HG02642 (cell line): ENCODE measurements at regions not wholly inside any gene's neighbourhood (a gene's known extent, or its start where the extent isn't known, plus 50 kb on each side); places are given as distances from the start of the nearest gene placed in this dataset.
"Not testable (repeated sequence)": the region's sequence is repeated elsewhere in the genome, so short reads cannot be mapped to it uniquely, and the experiment has no call there.

ENCODE experiments used
- ATAC-seq: cut with Tn5 transposase; IDR thresholded peaks from one replicate; pipeline ENCODE4 v1.9.1; 2021; ENCODE audit warnings: mild to moderate bottlenecking; ENCODE audit not compliant: unreplicated experiment, poor library complexity

GRCh38 chr16:88184566-88185355 lies 198.0 kb upstream of the ZNF469 start:
- not testable (repeated sequence) for ATAC-seq

GRCh38 chr16:88185406-88185805 lies 197.4 kb upstream of the ZNF469 start:
- not testable (repeated sequence) for ATAC-seq

DNA sequence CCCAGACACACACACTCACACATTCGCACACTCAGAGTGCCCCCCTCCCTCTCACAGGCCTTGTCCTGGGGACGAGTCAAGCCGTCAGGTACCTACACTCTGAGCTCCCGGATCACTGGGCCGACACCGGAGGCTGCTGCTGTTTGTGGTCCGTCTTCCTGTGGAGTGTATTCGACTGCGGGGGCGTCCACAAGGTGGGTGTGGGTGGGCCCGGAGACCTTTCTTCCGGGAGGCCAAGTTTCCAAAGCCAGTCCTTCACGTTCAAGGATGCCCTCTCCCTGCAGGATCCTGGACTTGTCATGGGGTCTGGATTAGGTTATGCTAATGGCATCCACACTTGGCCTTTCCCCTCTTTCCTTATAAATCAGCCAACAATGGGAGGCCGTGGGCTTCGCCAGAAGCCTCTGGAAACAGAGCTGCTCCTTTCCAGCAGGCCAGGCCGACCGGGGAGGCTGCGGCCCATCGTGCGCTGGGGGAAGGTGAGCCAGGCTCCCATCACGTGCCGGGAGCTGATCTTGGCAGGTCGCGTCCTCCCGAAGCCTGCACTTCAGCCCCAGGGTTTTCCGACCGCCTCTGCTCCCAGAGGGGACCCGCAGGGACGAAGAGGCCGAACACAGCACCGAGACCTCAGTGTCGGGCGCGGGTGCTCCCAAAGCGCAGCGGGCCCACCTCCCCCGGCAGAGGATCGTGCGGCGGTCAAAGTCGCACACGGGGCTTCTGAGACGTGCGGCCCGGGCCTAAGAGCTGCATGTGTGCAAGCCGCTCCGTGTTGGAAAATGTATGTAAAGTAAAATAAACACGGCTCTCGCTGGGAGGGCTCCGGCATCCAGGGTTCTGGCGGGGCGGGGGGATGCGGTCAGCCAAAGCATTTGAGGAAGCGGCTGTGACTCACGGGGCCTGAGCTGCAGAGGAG lies 196.5 kb upstream of the ZNF469 start:
- ATAC-seq = not testable (repeated sequence)

- ATAC-seq = not testable (repeated sequence)
Measured at GRCh38 chr16:88186889-88187870, 195.6 kb upstream of the ZNF469 start.

DNA sequence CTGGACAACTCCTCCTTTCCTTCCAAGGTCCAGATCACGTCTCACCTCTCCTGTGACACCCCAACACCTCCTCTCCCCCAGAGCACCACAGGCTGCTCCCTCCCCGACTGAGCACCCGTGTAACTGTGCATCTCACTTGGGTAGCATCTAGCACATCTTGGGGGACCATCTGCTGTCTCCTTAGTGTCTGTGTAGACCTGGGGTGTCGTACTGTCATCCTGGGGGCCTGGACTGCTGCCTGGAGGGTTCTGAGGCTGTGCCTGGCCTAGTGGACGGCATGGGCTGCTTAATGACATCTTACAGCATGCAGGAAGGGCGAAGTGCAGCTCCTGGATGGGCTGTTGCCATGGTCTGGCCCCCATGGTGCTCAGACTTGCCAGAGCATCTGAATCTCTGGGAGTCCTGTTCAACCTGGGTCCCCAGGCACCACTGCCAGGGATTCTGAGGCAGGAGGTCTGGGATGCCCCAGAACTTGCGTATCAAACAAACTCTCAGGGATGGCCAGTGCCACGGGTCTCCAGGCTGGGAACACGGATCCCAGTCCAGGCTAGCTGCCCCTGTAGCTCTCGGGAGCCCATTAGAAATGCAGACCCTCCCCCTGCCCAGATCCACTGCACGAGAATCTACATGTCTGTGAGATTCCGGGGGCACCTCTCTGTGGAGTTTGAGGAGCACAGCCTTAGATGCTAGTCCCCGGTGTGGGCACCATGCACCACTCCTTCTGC lies 194.4 kb upstream of the ZNF469 start:
- not testable (repeated sequence) for ATAC-seq

GRCh38 chr16:88190592-88191095 lies 192.1 kb upstream of the ZNF469 start:
- ATAC-seq = not testable (repeated sequence)

DNA sequence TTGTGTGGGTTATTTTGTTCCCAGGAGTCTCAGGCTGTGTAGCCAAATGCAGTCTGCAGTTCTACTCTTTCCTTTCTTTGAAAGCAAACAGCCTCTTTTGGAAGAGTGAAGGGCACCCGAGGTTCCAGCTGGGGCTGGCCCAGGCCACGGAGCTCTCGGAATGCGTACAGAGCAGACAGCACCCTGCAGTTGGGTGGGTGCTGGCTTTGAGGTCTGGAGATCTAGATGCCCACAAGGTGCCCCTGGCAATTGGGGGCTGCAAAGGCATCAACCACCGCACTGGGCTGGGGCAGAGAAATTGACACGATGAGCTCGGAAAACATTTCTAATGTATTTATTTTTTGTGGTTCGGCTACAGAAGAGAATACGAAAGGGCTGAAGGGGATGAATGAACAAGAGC lies 191.6 kb upstream of the ZNF469 start:
- not testable (repeated sequence) for ATAC-seq

GRCh38 chr16:88192601-88193000 lies 190.2 kb upstream of the ZNF469 start:
- no peak for ATAC-seq

DNA sequence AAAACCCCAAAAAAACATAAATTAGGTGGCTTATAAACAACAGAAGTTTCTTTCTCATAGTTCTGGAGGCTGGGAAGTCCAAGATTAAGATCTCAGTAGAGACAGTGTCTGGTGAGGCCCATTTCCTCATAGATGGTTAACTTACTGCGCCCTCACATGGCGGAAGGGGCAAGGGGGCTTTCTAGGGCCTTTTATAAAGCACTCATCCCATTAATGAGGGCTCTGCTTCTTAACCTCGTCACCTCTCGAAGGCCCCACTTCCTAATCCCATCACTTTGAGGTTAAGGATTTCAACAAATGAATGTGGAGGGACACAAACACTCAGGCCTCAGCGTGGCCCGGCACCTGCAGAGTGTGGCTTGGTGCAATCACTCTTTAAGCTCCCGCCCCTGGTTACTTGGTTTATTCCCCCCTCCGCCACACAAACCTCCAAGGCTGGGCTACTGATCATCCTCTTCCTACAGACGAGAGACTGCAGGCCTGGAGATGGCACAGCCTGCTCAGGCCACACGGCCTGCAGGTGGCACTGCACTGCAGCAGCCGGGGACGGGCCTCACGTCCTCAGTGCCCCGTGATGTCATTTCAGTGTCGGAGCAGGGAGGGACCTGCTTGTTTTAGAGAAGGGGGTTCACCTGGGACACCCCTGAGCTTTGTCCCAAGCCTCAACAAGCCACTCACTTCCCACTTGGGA lies 188.9 kb upstream of the ZNF469 start:
- not testable (repeated sequence) for ATAC-seq

GRCh38 chr16:88194397-88195268 lies 188.1 kb upstream of the ZNF469 start:
- ATAC-seq = no peak

DNA sequence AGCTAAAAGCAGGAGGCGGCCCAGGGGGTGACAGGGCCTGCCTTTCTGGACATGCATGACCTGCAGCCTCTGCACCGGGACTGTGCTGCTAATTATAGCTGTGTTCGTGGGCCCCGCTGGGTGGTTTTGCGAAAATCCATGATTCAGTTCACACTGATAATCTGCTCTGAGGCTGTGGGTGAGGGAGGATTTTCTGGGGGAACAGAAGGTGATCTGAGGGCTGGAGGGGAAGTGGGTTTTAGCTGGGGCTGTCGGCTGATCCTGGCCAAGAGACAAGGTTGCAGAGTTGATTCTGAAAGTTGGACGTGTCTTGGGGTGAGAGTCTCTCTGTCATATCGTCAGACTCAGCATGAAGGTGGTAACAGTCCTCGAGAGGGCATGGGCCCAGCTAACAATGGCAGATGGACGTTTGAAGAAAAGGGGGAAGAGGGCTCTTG lies 187.5 kb upstream of the ZNF469 start:
- ATAC-seq = no peak

DNA sequence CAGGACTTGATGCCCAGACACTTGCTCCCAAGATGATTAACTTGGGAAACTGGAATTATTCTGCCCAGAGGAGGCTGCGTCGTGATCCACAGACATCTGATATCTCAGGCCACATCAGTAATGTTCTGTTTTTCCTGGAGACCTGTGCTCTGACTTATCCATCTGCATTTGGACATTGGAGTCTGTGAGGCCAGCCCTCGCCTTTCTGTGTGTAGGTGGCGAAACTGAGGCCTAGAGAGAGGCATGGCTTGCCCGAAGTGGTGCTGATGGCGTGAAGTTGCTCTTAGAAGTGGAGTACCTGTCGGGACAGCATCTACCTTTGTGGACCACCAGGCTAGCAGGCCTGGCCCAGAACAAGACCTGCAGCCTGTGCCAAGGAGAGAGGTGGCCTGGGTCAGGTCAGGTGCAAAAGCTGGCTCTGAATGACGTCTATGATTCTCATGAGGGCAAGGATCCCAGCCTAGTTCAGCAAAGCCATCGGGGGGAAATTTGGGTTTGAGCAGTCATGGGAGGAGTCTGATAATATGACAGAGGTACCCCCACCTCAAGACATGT lies 186.8 kb upstream of the ZNF469 start:
- ATAC-seq = no peak

DNA sequence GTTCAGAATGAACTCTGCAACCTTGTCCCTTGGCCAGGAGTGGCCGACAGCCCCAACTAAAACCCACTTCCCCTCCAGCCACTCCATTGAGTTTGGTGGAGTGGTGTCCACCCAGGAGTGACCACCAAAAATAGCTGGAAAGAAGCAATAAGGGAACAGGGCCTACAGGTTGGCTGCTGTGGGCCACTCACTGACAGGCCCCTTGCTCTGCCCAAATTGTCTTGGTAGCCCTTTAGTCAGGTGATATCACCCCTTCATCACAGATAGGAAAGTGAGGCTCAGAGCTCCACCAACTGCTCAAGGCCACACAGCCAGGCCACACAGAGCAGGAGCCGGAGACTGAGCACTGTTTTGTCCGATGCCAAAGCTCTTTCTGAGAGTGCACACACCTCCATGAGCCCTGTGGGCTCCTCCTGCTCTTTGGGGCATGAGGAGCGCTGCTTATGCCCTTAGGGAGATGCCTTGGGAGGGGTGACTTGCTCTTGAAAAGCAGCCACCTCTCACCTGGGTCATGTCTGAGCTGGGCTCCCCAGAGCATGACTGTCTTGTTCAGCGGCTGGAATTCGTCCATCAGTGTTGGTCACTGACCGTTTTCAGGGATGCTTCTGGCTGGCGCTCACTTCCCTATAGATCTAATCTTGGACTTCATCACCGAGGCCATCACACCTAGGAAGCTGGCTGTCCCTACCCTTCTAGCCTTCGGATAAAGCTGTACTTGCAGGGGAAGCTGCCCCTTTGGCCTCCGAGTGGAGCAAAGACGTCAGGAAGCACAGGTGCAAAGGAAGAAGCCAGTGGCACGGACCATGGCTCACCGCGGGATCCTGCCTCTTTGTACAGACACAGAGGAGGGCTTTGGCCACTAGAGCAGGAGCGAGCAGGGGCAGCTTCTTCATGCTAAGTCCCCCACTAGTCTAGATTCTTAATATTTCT lies 186.0 kb upstream of the ZNF469 start:
- ATAC-seq = no peak

GRCh38 chr16:88197481-88198456 lies 185.0 kb upstream of the ZNF469 start:
- ATAC-seq = no peak
